ENCODE measurements at regions not wholly inside any gene's neighbourhood (a gene's known extent, or its start where the extent isn't known, plus 50 kb on each side); places are given as distances from the start of the nearest gene placed in this dataset.

DNA sequence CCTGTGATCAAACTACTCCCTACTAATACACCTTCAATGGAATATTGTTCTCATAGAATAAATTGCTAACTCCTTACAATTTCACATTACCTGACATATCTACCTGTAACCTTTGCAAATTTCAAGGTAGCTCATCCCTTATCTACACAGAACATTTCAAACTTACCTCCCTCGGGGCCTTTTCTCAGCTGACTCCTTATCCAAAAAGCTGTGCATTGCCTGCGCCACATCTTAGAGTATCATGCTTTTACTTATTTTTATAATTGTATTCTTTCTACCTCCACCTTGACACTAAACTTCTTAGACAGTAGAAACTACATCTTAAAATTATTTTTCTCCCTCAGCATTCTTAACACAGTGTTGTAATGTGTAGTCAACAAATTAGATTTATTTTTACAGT, 198.5 kb downstream of the FBXO8 start:
- TF ChIP-seq TCF7L2 (IDR thresholded peaks at IDR 0.05; ENCODE audit: borderline replicate concordance, extremely low read depth, insufficient read depth, insufficient read length) (no peak), ZNF274 (IDR thresholded peaks at IDR 0.05; ENCODE audit: low read depth, low read length) (no peak), POLR2AphosphoS5 (IDR thresholded peaks at IDR 0.05; ENCODE audit: low read depth, low read length) (no peak), ELF1 (IDR thresholded peaks at IDR 0.05; ENCODE audit: borderline replicate concordance, low read depth) (no peak), RAD21 (IDR thresholded peaks at IDR 0.05; ENCODE audit: low read depth) (no peak), EZH2phosphoT487 (IDR thresholded peaks at IDR 0.05; ENCODE audit: borderline replicate concordance) (no peak), SRF (IDR thresholded peaks at IDR 0.05; ENCODE audit: low read depth) (no peak)
- TF ChIP-seq, protein P1, sequence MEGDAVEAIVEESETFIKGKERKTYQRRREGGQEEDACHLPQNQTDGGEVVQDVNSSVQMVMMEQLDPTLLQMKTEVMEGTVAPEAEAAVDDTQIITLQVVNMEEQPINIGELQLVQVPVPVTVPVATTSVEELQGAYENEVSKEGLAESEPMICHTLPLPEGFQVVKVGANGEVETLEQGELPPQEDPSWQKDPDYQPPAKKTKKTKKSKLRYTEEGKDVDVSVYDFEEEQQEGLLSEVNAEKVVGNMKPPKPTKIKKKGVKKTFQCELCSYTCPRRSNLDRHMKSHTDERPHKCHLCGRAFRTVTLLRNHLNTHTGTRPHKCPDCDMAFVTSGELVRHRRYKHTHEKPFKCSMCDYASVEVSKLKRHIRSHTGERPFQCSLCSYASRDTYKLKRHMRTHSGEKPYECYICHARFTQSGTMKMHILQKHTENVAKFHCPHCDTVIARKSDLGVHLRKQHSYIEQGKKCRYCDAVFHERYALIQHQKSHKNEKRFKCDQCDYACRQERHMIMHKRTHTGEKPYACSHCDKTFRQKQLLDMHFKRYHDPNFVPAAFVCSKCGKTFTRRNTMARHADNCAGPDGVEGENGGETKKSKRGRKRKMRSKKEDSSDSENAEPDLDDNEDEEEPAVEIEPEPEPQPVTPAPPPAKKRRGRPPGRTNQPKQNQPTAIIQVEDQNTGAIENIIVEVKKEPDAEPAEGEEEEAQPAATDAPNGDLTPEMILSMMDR (IDR thresholded peaks at IDR 0.05 in 2 of 3, conservative IDR thresholded peaks at IDR 0.05 in 1 of 3; ENCODE audit: borderline replicate concordance in 1 of 3, insufficient read depth in 1 of 3, low read depth in 2 of 3, low read length in 2 of 3) = no peak
- TF ChIP-seq, protein P2, sequence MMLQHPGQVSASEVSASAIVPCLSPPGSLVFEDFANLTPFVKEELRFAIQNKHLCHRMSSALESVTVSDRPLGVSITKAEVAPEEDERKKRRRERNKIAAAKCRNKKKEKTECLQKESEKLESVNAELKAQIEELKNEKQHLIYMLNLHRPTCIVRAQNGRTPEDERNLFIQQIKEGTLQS (IDR thresholded peaks at IDR 0.05) = no peak
- TF ChIP-seq, protein P3, sequence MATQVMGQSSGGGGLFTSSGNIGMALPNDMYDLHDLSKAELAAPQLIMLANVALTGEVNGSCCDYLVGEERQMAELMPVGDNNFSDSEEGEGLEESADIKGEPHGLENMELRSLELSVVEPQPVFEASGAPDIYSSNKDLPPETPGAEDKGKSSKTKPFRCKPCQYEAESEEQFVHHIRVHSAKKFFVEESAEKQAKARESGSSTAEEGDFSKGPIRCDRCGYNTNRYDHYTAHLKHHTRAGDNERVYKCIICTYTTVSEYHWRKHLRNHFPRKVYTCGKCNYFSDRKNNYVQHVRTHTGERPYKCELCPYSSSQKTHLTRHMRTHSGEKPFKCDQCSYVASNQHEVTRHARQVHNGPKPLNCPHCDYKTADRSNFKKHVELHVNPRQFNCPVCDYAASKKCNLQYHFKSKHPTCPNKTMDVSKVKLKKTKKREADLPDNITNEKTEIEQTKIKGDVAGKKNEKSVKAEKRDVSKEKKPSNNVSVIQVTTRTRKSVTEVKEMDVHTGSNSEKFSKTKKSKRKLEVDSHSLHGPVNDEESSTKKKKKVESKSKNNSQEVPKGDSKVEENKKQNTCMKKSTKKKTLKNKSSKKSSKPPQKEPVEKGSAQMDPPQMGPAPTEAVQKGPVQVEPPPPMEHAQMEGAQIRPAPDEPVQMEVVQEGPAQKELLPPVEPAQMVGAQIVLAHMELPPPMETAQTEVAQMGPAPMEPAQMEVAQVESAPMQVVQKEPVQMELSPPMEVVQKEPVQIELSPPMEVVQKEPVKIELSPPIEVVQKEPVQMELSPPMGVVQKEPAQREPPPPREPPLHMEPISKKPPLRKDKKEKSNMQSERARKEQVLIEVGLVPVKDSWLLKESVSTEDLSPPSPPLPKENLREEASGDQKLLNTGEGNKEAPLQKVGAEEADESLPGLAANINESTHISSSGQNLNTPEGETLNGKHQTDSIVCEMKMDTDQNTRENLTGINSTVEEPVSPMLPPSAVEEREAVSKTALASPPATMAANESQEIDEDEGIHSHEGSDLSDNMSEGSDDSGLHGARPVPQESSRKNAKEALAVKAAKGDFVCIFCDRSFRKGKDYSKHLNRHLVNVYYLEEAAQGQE (IDR thresholded peaks at IDR 0.05; ENCODE audit: low read depth) = no peak
- TF ChIP-seq, protein P4, sequence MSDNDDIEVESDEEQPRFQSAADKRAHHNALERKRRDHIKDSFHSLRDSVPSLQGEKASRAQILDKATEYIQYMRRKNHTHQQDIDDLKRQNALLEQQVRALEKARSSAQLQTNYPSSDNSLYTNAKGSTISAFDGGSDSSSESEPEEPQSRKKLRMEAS (IDR thresholded peaks at IDR 0.05) = no peak
- ATAC-seq (no peak), DNase-seq (ENCODE audit: low read depth, low spot score) (no peak)
- Histone ChIP-seq H3K9me3 (ENCODE audit: control insufficient read depth in 1 of 2, insufficient read depth in 1 of 2, low read depth in 1 of 2, low read length in 2 of 2) (no peaks in the 10 kb centered on the region), H3K9me2 (ENCODE audit: insufficient read depth) (no peaks in the 10 kb centered on the region), H3K36me3 (ENCODE audit: control insufficient read depth in 1 of 2, insufficient read depth in 2 of 2, low read length in 2 of 2) (no peaks in the 10 kb centered on the region), H3K27me3 (ENCODE audit: insufficient read depth, low read length) (peaks cover 10% of the 10 kb centered on the region; the same call in 1 of the 2 replicates), H4K20me1 (ENCODE audit: insufficient read depth) (no peaks in the 10 kb centered on the region), H2AFZ (ENCODE audit: low read depth, low read length, poor library complexity, severe bottlenecking) (no peak overlapping the region), H3K9ac (ENCODE audit: low read length) (no peak overlapping the region), H3K4me2 (ENCODE audit: low read length) (no peak overlapping the region), H3K4me3 (replicated peaks in 1 of 2; ENCODE audit: low read depth in 1 of 2, low read length in 2 of 2) (no peak overlapping the region), H3K4me1 (ENCODE audit: control insufficient read depth in 1 of 2, insufficient read depth in 2 of 2, low read length in 2 of 2) (no peaks in the 10 kb centered on the region), H3K79me2 (ENCODE audit: insufficient read depth, low read length) (no peaks in the 10 kb centered on the region), H3K27ac (ENCODE audit: low read depth, low read length) (no peak overlapping the region)
- ChIA-PET RAD21 (ENCODE audit: low non-redundant PET in 1 of 2, low total read pairs in 2 of 2, uncharacterized antibody in 2 of 2, unreplicated experiment in 2 of 2) (no interaction called here), POLR2A (no interaction called here), CTCF (no interaction called here)
- no TSS peak for BruUV-seq (replicated peaks)
- intact Hi-C loops (cut with micrococcal nuclease) = no loop called here
